Fibroblast of lung (primary cell): ENCODE measurements at regions not wholly inside any gene's neighbourhood (a gene's known extent, or its start where the extent isn't known, plus 50 kb on each side); places are given as distances from the start of the nearest gene placed in this dataset.

ENCODE experiments used
- CTCF ChIP-seq, 2 donors: IDR thresholded peaks in 1 of 2; conservative IDR thresholded peaks in 1 of 2; 1 replicate in 1 of 2; 2 replicates in 1 of 2; pipeline ENCODE4 v1.5.1; 2011 to 2012; ENCODE audit warnings: low read length in 2 of 2, control low read depth in 1 of 2, inconsistent platforms in 1 of 2, low read depth in 1 of 2, mild to moderate bottlenecking in 1 of 2
- EZH2 ChIP-seq: IDR thresholded peaks from 2 replicates; pipeline ENCODE4 v1.5.1; 2012; ENCODE audit warnings: low read length, control low read depth, mild to moderate bottlenecking; ENCODE audit errors: missing control alignments

GRCh38 chr5:135271533-135272310, 127.3 kb downstream of the MACROH2A1 start:
- TF ChIP-seq EZH2, result no peak
- no peak for TF ChIP-seq CTCF (conservative IDR thresholded peaks at IDR 0.05 in 1 of 2, IDR thresholded peaks at IDR 0.05 in 1 of 2; ENCODE audit: low read depth in 1 of 2, low read length in 2 of 2)
